ENCODE measurements at regions not wholly inside any gene's neighbourhood (a gene's known extent, or its start where the extent isn't known, plus 50 kb on each side); places are given as distances from the start of the nearest gene placed in this dataset.
A peak's percentile ranks its signal among the peaks of the same experiment; 100 is the strongest.
"Not testable (repeated sequence)": the region's sequence is repeated elsewhere in the genome, so short reads cannot be mapped to it uniquely, and the experiment has no call there.

DNA sequence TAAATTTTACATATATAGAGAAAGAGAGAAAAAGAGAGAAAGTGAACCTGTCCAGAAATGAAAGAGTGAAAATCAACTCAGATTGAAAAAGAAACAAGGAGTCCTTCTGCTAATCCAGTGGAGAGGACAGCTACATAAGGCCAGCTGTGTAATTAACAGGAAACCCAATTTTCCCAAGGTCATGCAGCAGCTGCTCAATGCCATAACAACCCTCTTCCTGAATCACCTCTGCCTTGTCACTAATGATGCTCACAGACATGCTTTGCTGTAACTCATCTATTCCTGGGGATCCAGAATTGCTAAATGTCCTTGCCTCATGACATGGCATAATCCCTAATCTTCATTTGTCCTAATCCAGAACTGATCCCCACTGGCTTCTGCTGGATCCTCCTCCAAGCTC is 288.6 kb downstream of the NEBL start:
- DNase-seq = no peak

GRCh38 chr10:20606985-20607384 is 290.1 kb downstream of the NEBL start:
- DNase-seq = no peak

DNA sequence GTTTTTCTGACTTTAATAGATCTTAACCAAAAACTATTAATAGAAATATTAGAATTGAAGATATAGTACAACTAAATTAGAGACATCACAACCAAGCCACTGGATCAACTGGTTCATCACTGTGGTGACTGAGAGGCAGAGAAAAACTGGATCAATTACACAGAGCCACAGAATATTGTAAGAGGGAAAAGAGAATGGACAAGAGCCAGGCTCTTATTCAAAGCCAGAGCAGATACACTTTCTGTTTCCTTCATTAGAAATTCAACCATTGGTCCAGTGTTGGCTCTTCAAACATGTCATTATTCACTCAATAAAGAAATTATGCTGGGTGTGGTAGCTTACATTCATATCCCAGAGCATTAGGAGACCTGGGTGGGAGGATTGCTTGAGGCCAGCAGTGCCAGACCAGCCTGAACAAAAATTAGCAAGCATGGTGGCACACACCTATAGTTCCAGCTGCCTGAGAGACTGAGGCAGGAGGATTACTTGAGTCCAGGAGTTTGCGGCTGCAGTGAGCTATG is 295.1 kb downstream of the NEBL start:
- DNase-seq = no peak

DNA sequence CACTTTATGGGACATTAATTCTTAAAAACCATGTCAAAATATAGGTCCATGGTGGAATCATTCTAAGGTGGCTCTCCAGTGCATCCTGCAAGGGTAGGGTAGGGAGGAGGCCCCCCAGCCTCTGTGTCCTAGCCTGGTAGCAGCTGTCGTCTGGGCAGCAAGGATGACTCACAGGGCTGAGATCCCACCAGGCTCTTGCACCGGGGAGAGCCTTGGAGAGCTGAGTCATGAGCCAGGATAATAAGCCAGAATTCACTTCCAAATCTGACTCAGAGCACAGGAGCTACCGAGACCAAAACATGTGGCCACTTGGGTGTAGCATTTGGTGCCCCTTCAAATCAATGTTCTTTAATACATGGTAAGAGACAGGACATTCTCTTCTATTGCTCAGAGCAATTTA is 298.5 kb downstream of the NEBL start:
- peak; percentile 78 for DNase-seq

DNA sequence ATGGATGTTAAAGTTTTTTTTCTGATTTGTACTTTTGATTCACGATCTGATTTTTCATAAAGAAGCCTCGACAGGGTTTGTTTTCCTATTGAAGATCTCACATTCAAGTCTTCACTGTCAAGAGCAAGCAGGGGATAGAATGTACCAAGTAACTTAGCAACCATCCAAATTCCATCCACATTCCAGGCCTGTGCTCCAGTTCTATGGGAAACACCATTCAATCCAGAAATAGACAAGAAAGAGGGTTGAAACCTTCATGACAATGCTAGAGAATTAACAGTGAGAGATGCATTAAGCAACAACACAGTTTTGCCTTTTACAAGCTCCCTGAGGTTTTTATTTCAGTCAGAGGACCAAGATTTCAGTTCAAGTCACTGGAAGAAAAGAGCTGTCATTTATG is 300.2 kb downstream of the NEBL start:
- DNase-seq = peak; percentile 24

- DNase-seq = peak; percentile 6
Observed at GRCh38 chr10:20596065-20596755, 300.9 kb downstream of the NEBL start.

DNA sequence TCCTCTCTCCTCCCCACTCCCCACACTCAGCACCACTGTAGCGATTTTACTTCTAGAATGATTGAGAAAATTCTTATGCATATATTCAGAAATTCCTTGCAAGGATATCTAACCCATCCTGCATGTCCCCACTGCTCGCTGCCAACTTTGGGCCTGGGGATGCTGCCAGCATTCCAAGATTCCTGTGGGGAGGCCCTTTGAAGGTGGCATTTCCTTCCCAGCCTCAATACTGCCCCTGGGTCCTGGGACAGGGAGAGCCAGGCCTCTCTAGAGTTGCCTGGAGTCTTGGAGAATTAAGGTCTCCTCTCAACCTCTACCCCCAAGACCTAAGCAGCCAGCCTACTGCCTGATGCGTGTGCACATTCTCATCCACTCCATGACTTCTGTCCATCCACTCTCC is 303.5 kb downstream of the NEBL start:
- DNase-seq = no peak

DNA sequence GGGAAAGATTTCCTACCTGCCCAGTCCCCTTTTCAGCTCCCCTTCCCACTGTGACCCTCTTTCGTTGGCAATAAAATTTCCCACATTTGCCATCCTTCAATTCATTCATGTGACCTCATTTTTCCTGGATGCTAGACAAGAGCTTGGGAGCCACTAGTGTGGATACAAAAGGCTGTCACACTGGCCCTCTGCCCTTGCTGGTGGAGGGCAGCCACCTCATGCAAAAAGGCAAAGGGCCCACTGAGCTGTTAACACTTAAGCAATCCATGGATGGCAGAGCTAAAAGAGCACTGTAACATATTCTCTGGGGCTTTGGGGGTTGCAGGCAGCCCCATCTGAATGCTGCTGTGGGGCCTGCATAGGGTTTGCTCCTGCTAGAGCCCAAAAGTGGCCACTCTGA is 315.1 kb downstream of the NEBL start:
- no peak for DNase-seq

- DNase-seq = no peak
Observed at GRCh38 chr10:20573924-20574323, 323.2 kb downstream of the NEBL start.

- not testable (repeated sequence) for DNase-seq
Observed at GRCh38 chr10:20555990-20556389, 341.1 kb downstream of the NEBL start.

- DNase-seq = no peak
Observed at GRCh38 chr10:20552382-20552781, 344.7 kb downstream of the NEBL start.

- DNase-seq = no peak
Observed at GRCh38 chr10:20551761-20552160, 345.4 kb downstream of the NEBL start.

GRCh38 chr10:20535897-20536881 is 360.9 kb downstream of the NEBL start:
- DNase-seq = no peak

GRCh38 chr10:20531241-20531883 is 365.7 kb downstream of the NEBL start:
- not testable (repeated sequence) for DNase-seq

GRCh38 chr10:20521186-20521585 is 375.9 kb downstream of the NEBL start:
- no peak for DNase-seq

DNA sequence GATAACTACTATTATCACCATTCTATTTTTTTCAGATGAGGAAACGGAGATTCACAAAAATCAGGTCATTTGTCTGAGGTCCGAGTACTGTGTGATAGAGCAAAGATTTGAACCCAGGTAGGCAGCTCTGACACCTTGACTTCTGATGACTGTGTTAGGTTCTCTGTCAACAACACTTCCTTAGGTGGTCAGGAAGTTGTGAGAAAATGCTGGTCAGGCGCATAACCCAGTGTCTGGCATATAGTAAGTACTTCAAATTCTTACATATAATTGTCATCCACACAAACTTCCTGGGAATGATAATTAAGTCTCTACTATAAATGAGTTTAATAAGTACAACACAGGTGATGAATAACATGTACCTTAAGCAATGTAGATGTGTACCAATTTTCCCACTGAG is 381.5 kb downstream of the NEBL start:
- no peak for DNase-seq

DNA sequence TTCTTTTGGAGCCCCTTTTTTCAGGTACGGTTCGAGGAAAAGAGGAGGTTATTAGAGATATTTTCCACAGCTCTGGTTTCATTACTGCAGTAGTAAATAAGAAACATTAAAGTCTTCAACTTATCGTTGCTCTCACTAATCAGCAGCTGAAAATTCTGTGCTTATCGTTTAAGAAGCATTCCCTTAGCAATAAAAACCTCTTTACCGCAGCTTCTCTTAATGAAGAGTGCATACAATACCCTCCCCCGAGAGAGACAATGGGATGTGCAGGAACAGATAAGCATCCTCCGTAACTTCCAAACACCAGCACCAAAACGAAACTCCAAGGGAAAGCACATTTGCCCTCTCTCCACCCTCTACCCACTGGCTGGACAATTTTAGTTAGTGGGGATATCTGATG is 384.5 kb downstream of the NEBL start:
- no peak for DNase-seq

GRCh38 chr10:20508921-20509320 is 388.2 kb downstream of the NEBL start:
- DNase-seq = no peak

GRCh38 chr10:20502903-20503585 is 394.1 kb downstream of the NEBL start:
- DNase-seq = no peak

DNA sequence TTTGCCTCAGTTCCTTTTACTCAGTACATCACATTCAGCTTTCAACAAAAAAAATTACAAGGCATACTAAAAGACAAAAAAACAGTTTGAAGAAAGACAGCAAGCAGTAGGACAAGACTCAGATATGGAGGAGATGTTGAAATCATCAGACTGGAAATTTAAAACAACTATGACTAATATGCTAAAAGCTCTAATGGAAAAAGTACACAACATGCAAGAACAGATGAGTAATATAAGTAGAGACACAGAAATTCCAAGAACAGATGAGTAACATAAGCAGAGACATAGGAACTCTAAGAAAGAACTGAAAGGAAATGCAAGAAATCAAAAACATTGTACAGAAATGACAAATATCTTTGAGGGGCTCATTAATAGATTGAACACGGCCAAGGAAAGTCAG is 402.6 kb downstream of the NEBL start:
- peak; percentile 4 for DNase-seq

DNA sequence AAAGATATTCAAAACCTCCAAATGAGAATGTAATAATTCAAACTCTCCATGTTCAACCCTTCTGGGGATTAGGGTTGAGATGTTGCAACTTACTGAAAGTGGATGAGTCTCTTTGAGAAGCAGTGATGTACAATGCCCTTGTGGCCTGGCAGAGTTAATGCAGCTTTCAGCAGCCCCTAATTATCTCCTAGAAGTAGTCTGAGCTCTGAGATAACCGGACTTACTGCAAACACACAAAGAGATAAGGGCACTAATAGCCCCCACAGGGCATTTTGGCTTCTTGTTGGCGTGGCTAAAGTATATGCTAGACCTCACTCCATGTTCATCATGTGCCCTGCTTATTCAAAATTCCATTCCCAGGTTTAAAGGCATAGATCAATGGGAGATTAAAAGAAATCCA is 404.7 kb downstream of the NEBL start:
- no peak for DNase-seq

GRCh38 chr10:20489961-20490360 is 407.1 kb downstream of the NEBL start:
- DNase-seq = no peak

- no peak for DNase-seq
Observed at GRCh38 chr10:20486791-20487190, 410.3 kb downstream of the NEBL start.

Data from kidney glomerular epithelial cell (primary cell).